ENCODE measurements at regions not wholly inside any gene's neighbourhood (a gene's known extent, or its start where the extent isn't known, plus 50 kb on each side); places are given as distances from the start of the nearest gene placed in this dataset.

GRCh38 chr10:61289813-61290212 is 163.4 kb downstream of the TMEM26 start:
- no peak for TF ChIP-seq CTCF (conservative IDR thresholded peaks at IDR 0.05; ENCODE audit: low read length)
- TF ChIP-seq EZH2phosphoT487 (IDR thresholded peaks at IDR 0.05; ENCODE audit: borderline replicate concordance, low read depth, low read length) = no peak

Measured in OCI-LY7 (cell line).